ENCODE measurements at regions not wholly inside any gene's neighbourhood (a gene's known extent, or its start where the extent isn't known, plus 50 kb on each side); places are given as distances from the start of the nearest gene placed in this dataset.

- TF ChIP-seq SMC3 (IDR thresholded peaks at IDR 0.05; ENCODE audit: low read length) (peak; percentile 50; the same call in 1 of the 2 replicates), ZBTB7B (CRISPR knock-in tag; IDR thresholded peaks at IDR 0.05) (peak; percentile 55; the same call in 1 of the 2 replicates), STAG1 (CRISPR knock-in tag; IDR thresholded peaks at IDR 0.05) (peak; percentile 65), FOXP1 (IDR thresholded peaks at IDR 0.05) (no peak), FOXP1 (CRISPR knock-in tag; IDR thresholded peaks at IDR 0.05) (no peak), CEBPG (CRISPR knock-in tag; IDR thresholded peaks at IDR 0.05) (0 out of 2 replicates have a peak, but pooled peaks have one; percentile 4), CTCF (CRISPR knock-in tag; IDR thresholded peaks at IDR 0.05) (peak; percentile 64), ZNF513 (CRISPR knock-in tag; conservative IDR thresholded peaks at IDR 0.05) (no peak), ZNF143 (CRISPR knock-in tag; IDR thresholded peaks at IDR 0.05) (no peak)
- in situ Hi-C loops (cut with HindIII; ENCODE audit: extremely low pct_ligation_motif_present, low pct_unique_long_range_greater_than_20kb): no loop called here
- H2AFZ ChIP-seq (ENCODE audit: low read length): no peak overlapping the region
- no peak overlapping the region for H3K4me3 ChIP-seq (replicated peaks in 1 of 3; ENCODE audit: insufficient read depth in 1 of 3, low read depth in 2 of 3, low read length in 3 of 3)
- FAIRE-seq (peak; percentile 70), ATAC-seq (peak; percentile 82), DNase-seq (ENCODE audit: low spot score) (peak; percentile 25)
- H3K27me3 ChIP-seq (ENCODE audit: control insufficient read depth in 1 of 2, insufficient read depth in 2 of 2, low read length in 2 of 2): no peaks in the 10 kb centered on the region
- intact Hi-C loops (cut with micrococcal nuclease; ENCODE audit: unreplicated experiment): loop anchor here (1.0 to 10.0 kb wide), 2 partner anchors 172 to 289 kb away; no protein-coding TSS in a partner anchor
- H3K9ac ChIP-seq (ENCODE audit: insufficient read depth, low read depth, low read length): no peak overlapping the region
- H4K20me1 ChIP-seq (ENCODE audit: insufficient read depth, low read length): no peaks in the 10 kb centered on the region
- H3K9me3 ChIP-seq (ENCODE audit: low read length): no peaks in the 10 kb centered on the region
- WGBS (ENCODE audit: low lambda C conversion rate): 7% methylated on average over 9 of the region's 9 CpGs
- H3K4me1 ChIP-seq (ENCODE audit: insufficient read depth, low read length): no peaks in the 10 kb centered on the region
- ChIA-PET CTCF (ENCODE audit: low intra/inter-chr PET ratio, low total read pairs) (interaction anchor here (0.7 to 2.6 kb wide), 2 partner anchors 287 to 289 kb away, joined by 3 to 20 read pairs; no protein-coding TSS in a partner anchor), POLR2A (no interaction called here)
- no peaks in the 10 kb centered on the region for H3K36me3 ChIP-seq (replicated peaks in 1 of 2; ENCODE audit: control insufficient read depth in 1 of 2, insufficient read depth in 2 of 2, low read length in 2 of 2)
- H3K79me2 ChIP-seq (ENCODE audit: insufficient read depth, low read length): no peaks in the 10 kb centered on the region
- no peak overlapping the region for H3K27ac ChIP-seq (ENCODE audit: extremely low read length, insufficient read depth, low read length)
- H3K4me2 ChIP-seq (ENCODE audit: low read depth, low read length): no peak overlapping the region
- BruUV-seq (replicated peaks): no TSS peak
Measured at GRCh38 chr2:224646242-224646846, 61.2 kb upstream of the CUL3 start.

All from HepG2 (cell line).